GM18870 (cell line): ENCODE measurements at regions not wholly inside any gene's neighbourhood (a gene's known extent, or its start where the extent isn't known, plus 50 kb on each side); places are given as distances from the start of the nearest gene placed in this dataset.
"Not testable (repeated sequence)": the region's sequence is repeated elsewhere in the genome, so short reads cannot be mapped to it uniquely, and the experiment has no call there.

ENCODE experiments used
- ATAC-seq: cut with Tn5 transposase; IDR thresholded peaks from one replicate; pipeline ENCODE4 v1.9.1; 2021; ENCODE audit warnings: moderate library complexity; ENCODE audit not compliant: unreplicated experiment

GRCh38 chr14:58725871-58726270, 88.1 kb downstream of the DACT1 start:
- ATAC-seq = no peak

DNA sequence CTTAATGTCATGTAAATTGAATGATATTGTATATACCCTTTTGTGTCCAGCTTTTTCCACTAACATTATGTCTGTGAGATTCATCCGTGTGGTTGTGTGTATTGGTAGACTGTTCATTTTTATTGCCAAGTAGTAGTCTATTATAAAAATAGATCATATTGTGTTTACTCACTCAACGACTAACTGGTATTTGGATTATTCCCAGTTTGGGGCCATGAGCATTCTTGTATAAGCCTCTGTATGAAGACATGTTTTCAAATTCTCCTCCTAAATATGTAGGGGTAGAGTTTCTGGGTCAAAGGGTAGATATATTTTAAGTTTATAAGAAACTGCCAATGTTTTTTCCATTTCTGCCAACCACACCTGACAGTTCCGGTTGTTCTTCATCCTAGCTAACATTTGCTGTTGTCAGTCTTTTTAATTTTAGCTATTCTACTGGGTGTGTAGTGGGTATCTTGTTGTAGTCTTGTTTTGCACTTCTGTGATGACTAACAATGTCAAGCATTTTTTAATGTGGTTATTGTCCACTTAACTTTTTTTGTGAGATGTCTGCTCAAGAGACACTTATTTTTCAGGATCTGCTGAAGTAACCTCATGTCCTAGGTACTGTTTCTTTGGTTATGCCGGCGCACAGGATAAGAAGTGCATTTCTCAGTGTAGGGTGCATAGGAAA, 93.2 kb downstream of the DACT1 start:
- no peak for ATAC-seq

DNA sequence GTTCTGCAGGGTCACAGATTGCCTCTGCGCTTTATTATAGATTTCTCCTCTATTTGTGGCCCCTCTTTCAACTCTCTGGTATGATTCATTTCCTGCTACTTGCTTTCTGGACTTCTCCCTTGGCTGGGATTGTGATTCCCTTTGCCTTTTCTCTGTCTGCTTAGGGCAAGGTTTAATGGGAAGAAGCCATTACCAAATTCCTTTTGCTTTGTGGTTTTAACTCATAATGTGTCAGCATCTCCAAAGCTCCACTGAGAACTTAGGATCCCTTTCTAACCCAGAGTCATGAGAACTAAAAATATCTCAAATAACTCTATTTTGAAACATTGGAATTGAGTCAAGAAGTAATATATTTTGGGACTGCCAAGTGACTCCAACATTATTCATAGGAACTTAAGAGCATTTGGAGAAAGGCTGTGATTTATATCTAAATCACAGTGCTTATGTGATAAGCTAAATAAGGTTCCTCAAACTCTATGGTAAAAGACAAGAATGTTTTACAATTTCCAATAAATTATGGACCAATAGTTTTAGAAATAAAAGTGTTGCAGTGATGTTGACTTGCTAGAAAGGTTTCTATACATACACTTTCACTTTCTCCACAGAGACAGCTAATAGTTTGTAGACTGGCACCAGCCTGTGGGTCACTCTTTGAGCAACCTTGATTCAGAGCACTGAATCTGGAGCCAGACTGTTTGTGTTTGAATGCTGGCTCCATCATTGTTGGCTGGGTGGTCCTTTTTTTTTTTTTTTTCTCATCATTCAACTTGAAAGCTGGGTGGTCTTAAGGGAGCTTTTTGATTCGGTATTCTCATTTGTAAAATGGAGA, 93.9 kb downstream of the DACT1 start:
- ATAC-seq = no peak

DNA sequence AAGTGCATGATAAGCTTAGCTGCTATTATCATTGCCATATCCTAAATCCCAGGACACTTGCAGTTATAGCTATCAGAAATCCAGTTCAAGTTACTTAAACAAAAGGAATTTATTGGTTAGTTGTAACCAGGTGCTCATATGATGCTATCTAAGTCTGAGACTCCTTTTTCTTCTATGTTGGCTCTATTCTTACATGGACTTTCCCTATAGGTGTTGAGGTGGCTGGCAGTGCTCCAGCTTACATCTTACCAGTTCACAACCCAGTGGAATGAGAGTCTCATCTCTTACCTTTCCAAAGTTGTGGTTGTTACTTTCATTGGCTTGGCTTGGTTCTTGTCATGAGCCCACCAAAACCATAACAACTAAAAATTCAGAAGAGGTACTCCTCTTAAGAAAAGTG, 94.6 kb downstream of the DACT1 start:
- ATAC-seq = no peak

GRCh38 chr14:58733451-58734208, 95.9 kb downstream of the DACT1 start:
- peak; percentile 81 for ATAC-seq

DNA sequence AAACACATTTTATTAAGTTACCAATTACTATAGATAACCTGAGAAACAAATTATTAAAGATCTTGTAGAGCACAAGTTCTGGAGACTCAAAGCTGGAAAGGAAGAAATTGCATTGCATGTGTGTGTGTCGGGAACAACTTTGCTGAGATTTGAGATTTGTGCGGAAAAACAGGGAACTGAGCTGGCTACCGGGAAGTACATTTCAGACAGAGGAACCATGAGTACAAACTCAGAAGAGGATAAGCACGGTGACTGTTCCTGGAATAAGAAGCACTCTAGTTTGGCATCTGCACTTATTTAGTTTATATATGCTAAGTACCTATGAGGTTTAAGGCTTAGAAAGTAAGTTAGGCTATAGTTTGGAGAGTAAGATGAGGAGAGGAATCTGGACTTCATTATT, 97.8 kb downstream of the DACT1 start:
- no peak for ATAC-seq

GRCh38 chr14:58736606-58737005, 98.8 kb downstream of the DACT1 start:
- ATAC-seq = no peak

- ATAC-seq = no peak
Observed at GRCh38 chr14:58737511-58737910, 99.7 kb downstream of the DACT1 start.

DNA sequence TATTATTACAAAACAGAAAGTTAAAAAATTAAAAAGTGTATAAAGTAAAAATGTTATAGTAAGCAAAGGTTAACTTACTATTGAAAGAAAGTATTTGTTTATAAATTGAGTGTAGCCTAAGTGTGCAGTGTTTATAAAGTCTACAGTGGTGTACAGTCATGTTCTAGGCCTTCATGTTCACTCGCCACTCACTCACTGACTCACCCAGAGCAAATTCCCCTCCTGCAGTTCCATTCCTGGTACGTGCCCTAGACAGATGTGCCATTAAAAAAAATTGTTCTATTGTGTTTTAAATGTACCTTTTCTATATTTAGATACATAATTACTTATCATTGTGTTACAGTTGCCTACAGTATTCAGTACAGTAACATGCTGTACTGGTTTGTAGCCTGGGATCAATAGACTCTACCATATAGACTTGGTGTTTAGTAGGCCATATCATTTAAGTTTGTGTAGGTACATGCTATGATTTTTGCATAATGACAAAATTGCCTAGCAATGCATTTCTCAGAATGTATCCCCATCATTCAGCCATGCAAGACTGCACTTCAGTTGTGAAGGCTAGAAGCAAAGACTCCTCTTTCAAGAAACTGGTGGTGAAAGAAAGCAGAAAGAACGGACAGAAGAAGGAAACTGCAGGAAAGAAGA, 100.6 kb downstream of the DACT1 start:
- no peak for ATAC-seq

GRCh38 chr14:58738876-58739275, 101.1 kb downstream of the DACT1 start:
- ATAC-seq = no peak

- peak; percentile 87 for ATAC-seq
Observed at GRCh38 chr14:58739674-58740073, 101.9 kb downstream of the DACT1 start.

- no peak for ATAC-seq
Observed at GRCh38 chr14:58740379-58740935, 102.7 kb downstream of the DACT1 start.

- no peak for ATAC-seq
Observed at GRCh38 chr14:58744801-58745394, 107.1 kb downstream of the DACT1 start.

DNA sequence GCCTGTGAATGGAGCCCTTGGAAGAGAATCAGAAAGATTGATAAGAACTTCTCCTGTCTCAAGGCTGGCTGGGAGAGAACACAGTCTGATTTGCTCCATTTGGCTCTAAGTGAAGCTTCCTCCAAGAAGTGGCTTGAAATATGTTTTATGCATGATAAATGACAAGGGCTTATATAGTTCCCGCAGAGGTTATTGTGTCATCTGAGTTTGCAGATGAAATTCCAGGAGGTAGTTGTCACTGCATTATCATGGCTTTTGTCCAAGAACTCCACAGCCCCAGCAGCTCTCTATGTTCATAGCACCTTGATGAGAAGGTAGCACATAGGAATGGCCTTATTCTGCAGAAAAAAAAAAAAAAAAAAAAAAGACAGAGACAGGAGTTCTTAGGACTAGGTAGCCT, 108.5 kb downstream of the DACT1 start:
- ATAC-seq = no peak

- no peak for ATAC-seq
Observed at GRCh38 chr14:58746701-58747100, 108.9 kb downstream of the DACT1 start.

GRCh38 chr14:58747181-58747580, 109.4 kb downstream of the DACT1 start:
- ATAC-seq = no peak

DNA sequence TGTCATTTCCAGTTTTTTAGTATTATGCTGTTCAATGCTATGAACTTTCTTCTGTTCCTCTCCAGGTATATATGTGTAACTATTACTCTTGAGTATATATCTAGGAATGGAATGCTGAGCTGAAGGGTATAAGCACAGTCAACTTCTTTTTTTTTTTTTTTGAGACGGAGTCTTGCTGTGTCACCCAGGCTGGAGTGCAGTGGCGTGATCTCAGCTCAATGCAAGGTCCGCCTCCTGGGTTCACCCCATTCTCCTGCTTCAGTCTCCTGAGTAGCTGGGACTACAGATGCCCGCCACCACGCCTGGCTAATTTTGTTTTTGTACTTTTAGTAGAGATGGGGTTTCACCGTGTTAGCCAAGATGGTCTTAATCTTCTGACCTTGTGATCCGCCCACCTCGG, 110.5 kb downstream of the DACT1 start:
- ATAC-seq = not testable (repeated sequence)

GRCh38 chr14:58749066-58749669, 111.4 kb downstream of the DACT1 start:
- peak; percentile 91 for ATAC-seq

DNA sequence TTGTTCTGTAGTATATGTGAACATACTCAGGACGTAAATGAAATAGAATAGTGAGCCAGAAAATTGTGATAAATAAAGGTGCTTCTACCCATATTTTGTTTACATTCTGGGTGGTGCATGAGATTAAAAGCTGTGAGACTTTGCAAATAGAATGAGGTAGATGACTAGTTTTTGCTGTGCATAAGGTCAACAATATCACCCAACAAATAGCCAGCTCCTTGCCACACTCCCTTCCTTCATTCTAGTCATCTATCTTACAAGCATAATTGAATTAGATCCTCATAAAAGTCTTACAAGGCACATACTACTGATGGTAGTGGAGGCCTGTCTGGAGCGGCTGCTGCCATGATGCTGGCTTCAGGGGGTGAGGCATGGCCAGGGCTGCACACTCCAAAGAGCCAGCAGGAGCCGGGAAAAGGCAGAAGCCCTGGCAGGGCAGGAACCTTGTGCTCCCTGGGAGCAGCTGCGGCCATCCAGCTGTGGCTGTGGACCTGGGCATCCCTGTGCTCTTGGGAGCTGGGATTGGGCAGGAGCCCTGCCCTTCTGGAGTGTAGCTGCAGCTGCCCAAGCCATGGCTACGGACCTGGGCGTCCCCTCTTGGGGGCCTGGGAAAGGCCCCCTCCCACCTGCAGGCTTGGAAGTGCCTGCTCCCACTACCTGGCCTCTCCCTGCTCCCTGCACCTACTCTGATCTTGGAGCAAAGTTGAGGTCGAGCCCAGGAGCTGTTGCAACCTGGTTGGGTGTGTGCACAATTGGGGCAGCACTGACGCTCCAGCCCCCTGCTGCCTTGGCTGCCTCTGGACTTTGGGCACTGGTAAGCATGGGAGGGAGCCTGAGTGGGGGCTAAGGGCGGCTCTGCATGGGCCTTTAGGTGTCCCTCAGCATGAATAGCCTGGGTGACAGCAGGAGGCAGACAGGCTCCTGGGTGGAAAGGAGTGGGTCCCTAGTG, 112.8 kb downstream of the DACT1 start:
- no peak for ATAC-seq
